ENCODE measurements at regions not wholly inside any gene's neighbourhood (a gene's known extent, or its start where the extent isn't known, plus 50 kb on each side); places are given as distances from the start of the nearest gene placed in this dataset.

- DNase-seq = no peak
- H3K9me3 ChIP-seq (replicated peaks; ENCODE audit: insufficient read depth, low read length) = no peaks in the 10 kb centered on the region
- TF ChIP-seq CTCF (IDR thresholded peaks at IDR 0.05; ENCODE audit: low read length) = no peak
- TF ChIP-seq EZH2 (optimal IDR thresholded peaks at IDR 0.05; ENCODE audit: low read depth, low read length) = no peak
- TF ChIP-seq EZH2phosphoT487 (IDR thresholded peaks at IDR 0.05; ENCODE audit: low read length) = no peak
- no peaks in the 10 kb centered on the region for H3K36me3 ChIP-seq (replicated peaks; ENCODE audit: insufficient read depth, low read length)
- H3K9ac ChIP-seq (ENCODE audit: low read length) = no peak overlapping the region
- H3K27ac ChIP-seq (ENCODE audit: low read length) = no peak overlapping the region
- H3K27me3 ChIP-seq (replicated peaks; ENCODE audit: insufficient read depth, low read length) = no peaks in the 10 kb centered on the region
- H2AFZ ChIP-seq (ENCODE audit: low read length) = no peak overlapping the region
- H3K4me3 ChIP-seq (ENCODE audit: low read length) = no peak overlapping the region
- no peaks in the 10 kb centered on the region for H3F3A ChIP-seq (ENCODE audit: insufficient read depth, low read length)
- H3K9me2 ChIP-seq (replicated peaks; ENCODE audit: insufficient read depth, low read length) = 0 out of 2 replicates have a peak, but pooled peaks cover 3% of the 10 kb centered on the region
- H3K4me1 ChIP-seq (ENCODE audit: low read length) = no peaks in the 10 kb centered on the region
- no peak overlapping the region for H3K4me2 ChIP-seq (ENCODE audit: low read depth, low read length)
- no peaks in the 10 kb centered on the region for H3K79me2 ChIP-seq (ENCODE audit: low read length)
- H4K20me1 ChIP-seq (ENCODE audit: insufficient read depth, low read length) = no peaks in the 10 kb centered on the region
Measured at GRCh38 chr13:76505437-76505836, 380.8 kb downstream of the KCTD12 start.

GRCh38 chr13:76503766-76504165 lies 382.4 kb downstream of the KCTD12 start:
- DNase-seq = no peak
- Histone ChIP-seq H3K79me2 (ENCODE audit: low read length) (no peaks in the 10 kb centered on the region), H3K9me3 (replicated peaks; ENCODE audit: insufficient read depth, low read length) (no peaks in the 10 kb centered on the region), H3K36me3 (replicated peaks; ENCODE audit: insufficient read depth, low read length) (no peaks in the 10 kb centered on the region), H3K4me3 (ENCODE audit: low read length) (no peak overlapping the region), H3K4me2 (ENCODE audit: low read depth, low read length) (no peak overlapping the region), H3K27me3 (replicated peaks; ENCODE audit: insufficient read depth, low read length) (no peaks in the 10 kb centered on the region), H3K4me1 (ENCODE audit: low read length) (no peaks in the 10 kb centered on the region), H3K27ac (ENCODE audit: low read length) (no peak overlapping the region), H3K9ac (ENCODE audit: low read length) (no peak overlapping the region), H2AFZ (ENCODE audit: low read length) (no peak overlapping the region), H3K9me2 (replicated peaks; ENCODE audit: insufficient read depth, low read length) (0 out of 2 replicates have a peak, but pooled peaks cover 3% of the 10 kb centered on the region), H3F3A (ENCODE audit: insufficient read depth, low read length) (no peaks in the 10 kb centered on the region), H4K20me1 (ENCODE audit: insufficient read depth, low read length) (no peaks in the 10 kb centered on the region)
- TF ChIP-seq EZH2phosphoT487 (IDR thresholded peaks at IDR 0.05; ENCODE audit: low read length) (no peak), CTCF (IDR thresholded peaks at IDR 0.05; ENCODE audit: low read length) (no peak), EZH2 (optimal IDR thresholded peaks at IDR 0.05; ENCODE audit: low read depth, low read length) (no peak)

- H3K4me1 ChIP-seq (ENCODE audit: low read length) = no peaks in the 10 kb centered on the region
- no peak overlapping the region for H3K4me3 ChIP-seq (ENCODE audit: low read length)
- no peaks in the 10 kb centered on the region for H3K79me2 ChIP-seq (ENCODE audit: low read length)
- DNase-seq = no peak
- H3K27ac ChIP-seq (ENCODE audit: low read length) = no peak overlapping the region
- no peaks in the 10 kb centered on the region for H3K27me3 ChIP-seq (replicated peaks; ENCODE audit: insufficient read depth, low read length)
- H3K9me3 ChIP-seq (replicated peaks; ENCODE audit: insufficient read depth, low read length) = no peaks in the 10 kb centered on the region
- no peak overlapping the region for H3K4me2 ChIP-seq (ENCODE audit: low read depth, low read length)
- no peaks in the 10 kb centered on the region for H3K36me3 ChIP-seq (replicated peaks; ENCODE audit: insufficient read depth, low read length)
- H3F3A ChIP-seq (ENCODE audit: insufficient read depth, low read length) = no peaks in the 10 kb centered on the region
- no peak overlapping the region for H2AFZ ChIP-seq (ENCODE audit: low read length)
- H3K9ac ChIP-seq (ENCODE audit: low read length) = no peak overlapping the region
- H3K9me2 ChIP-seq (replicated peaks; ENCODE audit: insufficient read depth, low read length) = 0 out of 2 replicates have a peak, but pooled peaks cover 3% of the 10 kb centered on the region
- H4K20me1 ChIP-seq (ENCODE audit: insufficient read depth, low read length) = no peaks in the 10 kb centered on the region
- TF ChIP-seq EZH2phosphoT487 (IDR thresholded peaks at IDR 0.05; ENCODE audit: low read length) (no peak), CTCF (IDR thresholded peaks at IDR 0.05; ENCODE audit: low read length) (no peak), EZH2 (optimal IDR thresholded peaks at IDR 0.05; ENCODE audit: low read depth, low read length) (no peak)
Measured at GRCh38 chr13:76503291-76503690, 382.9 kb downstream of the KCTD12 start.

Data from MM.1S (cell line).